VCaP (cell line): ENCODE measurements at regions not wholly inside any gene's neighbourhood (a gene's known extent, or its start where the extent isn't known, plus 50 kb on each side); places are given as distances from the start of the nearest gene placed in this dataset.

Source experiments
- H3K27ac ChIP-seq: fragments of 450-650 bp; 2 replicates; pipeline ENCODE4 v1.5.1; 2017
- TF ChIP-seq, protein P1 (sequence below): fragments of 450-650 bp; conservative IDR thresholded peaks from 2 replicates; pipeline ENCODE4 v1.5.1; 2017; ENCODE audit warnings: mild to moderate bottlenecking, moderate library complexity

DNA sequence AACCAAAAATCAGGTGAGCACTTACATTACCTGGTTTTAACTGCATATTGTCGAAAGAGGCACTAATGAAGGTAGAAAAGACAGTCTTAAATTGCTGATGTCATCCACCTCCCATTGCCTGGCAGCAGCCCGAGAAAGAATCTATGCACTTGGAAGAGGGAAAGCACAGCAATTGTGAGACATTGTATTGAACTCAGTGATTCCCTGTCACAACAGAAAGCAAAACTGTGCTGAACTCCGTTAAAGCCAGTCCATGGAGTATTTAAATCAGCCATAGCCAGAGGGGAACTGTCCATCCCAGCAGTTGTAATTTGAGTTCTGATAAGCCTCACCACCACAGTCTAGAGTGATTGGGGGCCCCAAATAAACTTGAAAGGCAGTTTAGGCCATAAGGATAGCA is 466.6 kb upstream of the PCDH9 start:
- TF ChIP-seq, protein P1, sequence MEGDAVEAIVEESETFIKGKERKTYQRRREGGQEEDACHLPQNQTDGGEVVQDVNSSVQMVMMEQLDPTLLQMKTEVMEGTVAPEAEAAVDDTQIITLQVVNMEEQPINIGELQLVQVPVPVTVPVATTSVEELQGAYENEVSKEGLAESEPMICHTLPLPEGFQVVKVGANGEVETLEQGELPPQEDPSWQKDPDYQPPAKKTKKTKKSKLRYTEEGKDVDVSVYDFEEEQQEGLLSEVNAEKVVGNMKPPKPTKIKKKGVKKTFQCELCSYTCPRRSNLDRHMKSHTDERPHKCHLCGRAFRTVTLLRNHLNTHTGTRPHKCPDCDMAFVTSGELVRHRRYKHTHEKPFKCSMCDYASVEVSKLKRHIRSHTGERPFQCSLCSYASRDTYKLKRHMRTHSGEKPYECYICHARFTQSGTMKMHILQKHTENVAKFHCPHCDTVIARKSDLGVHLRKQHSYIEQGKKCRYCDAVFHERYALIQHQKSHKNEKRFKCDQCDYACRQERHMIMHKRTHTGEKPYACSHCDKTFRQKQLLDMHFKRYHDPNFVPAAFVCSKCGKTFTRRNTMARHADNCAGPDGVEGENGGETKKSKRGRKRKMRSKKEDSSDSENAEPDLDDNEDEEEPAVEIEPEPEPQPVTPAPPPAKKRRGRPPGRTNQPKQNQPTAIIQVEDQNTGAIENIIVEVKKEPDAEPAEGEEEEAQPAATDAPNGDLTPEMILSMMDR, result no peak
- H3K27ac ChIP-seq, result no peak overlapping the region

DNA sequence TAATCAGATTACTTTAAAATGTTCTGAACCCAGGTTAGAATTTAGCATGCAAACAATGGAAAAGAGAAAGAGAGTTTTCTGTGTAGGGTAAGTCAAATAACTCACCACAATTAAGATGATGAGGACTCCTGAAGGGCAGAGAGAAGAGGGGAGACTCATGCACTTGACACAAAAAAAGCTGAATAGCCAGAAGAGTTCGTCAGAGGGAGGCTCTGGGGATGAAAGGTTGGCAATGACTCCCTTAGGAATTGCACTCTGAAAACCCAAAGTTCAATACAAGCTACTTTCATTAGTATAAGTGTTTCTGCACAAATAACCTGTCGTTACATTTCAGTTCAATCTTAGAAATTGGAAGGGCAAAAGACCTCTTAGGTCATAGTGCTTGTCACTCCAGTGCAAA is 434.4 kb upstream of the PCDH9 start:
- TF ChIP-seq, protein P1, result no peak
- no peak overlapping the region for H3K27ac ChIP-seq

DNA sequence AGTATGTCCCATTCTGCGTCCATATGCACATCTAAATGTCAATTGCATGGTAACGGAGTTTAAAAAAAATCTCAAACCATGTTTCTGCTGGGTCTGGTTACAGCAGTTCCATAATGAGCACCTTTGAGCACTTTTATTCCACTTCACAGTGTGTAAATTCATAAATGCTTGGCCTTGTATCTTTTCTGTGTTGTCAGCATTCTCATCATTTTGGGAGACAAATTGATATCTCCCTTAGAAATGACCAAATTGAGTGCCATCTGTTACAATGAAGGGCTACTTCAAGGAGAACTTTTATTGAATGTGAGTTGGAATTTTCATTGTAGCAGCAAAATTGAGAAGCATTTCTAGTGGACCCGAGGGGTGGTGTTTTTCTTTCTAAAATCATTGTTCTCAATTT is 432.9 kb upstream of the PCDH9 start:
- TF ChIP-seq, protein P1, result no peak
- no peak overlapping the region for H3K27ac ChIP-seq

DNA sequence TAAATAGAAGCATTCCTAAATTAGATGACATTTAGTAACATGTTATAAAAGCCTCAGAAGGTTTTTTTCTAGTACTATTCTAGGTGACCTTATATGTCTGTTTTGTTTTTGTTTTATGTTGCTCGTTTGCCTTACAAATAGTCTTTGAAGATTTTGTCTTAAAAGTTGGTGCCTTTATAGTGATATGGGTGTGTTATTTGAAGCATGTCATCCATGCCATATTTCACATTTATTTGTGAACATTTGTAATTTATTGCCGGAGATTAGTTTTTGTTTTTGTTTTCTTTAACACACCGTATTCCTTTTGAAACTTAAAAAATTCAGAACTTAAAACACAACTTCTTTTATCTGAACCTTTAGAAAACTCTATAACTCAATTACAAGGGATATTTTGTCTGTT is 422.8 kb upstream of the PCDH9 start:
- TF ChIP-seq, protein P1, result no peak
- no peak overlapping the region for H3K27ac ChIP-seq

DNA sequence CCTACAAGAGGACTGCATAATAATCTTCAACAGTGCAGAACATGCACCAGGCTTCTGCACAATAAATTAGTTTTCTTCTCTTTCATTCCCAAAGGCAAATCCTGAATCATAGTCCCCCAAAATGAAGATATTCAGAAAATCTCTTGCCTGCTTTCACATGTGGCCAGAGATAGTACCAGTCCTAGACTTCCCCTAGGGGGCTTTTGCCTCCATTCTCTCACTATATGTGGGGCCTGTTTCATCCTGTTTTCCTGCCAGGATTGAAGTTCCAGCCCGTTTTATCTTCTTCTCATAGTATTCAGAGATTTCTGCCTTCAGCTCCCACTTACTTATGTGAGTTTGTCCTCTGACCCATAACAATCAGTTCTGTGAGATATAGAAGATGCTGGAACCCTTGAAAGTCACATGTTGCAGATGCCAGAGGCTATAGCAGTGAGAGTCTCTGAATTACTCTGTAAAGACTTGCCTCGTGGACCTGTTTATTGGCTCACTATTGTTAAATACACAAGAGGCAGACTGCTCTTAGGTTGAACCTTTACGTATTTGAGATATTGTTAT is 421.9 kb upstream of the PCDH9 start:
- no peak overlapping the region for H3K27ac ChIP-seq
- TF ChIP-seq, protein P1, result no peak

DNA sequence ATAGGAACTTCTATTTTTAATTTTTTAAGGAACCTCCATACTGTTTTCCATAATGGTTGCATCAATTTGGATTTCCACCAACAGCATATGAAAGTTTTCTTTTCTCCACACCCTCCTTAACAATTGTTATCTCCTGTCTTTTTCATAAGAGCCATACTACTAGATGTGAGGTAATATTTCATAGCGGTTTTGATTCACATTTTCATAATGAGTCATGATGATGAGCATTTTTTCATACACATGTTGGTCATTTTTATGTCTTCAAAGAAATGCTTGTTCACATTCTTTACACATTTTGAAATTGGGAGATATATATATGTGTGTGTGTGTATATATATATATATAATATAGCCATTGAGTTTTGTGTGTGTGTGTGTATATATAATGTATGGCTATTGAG is 420.3 kb upstream of the PCDH9 start:
- TF ChIP-seq, protein P1, result no peak
- H3K27ac ChIP-seq, result no peak overlapping the region

DNA sequence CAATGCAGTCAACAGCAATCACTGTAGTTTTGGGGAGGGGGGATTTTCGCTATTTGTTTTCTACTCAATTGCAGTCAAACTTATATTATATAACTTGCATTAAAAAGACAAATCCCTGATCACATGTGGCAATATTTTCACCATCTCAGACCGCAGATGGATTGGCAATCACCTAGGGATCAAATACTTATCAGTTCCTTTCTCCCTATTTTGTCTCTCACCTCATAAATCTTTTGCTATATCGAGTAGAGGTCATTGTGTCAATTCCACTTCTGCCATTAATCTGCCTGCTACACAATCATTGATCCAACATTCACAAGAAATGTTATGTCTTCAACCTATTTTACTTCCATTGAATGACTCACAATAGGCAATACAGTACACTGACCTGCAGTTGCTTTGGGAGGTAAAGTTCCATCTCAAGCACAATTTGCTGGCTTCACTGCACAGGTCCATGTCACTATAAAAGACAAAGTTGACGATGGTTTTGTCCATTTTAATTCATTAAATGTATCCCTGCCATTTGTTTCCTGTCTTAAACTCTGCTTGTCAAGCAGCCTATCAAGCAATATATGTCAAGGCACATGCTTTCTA is 415.8 kb upstream of the PCDH9 start:
- no peak overlapping the region for H3K27ac ChIP-seq
- TF ChIP-seq, protein P1, result no peak
